ENCODE measurements at regions not wholly inside any gene's neighbourhood (a gene's known extent, or its start where the extent isn't known, plus 50 kb on each side); places are given as distances from the start of the nearest gene placed in this dataset.
"Not testable (repeated sequence)": the region's sequence is repeated elsewhere in the genome, so short reads cannot be mapped to it uniquely, and the experiment has no call there.

DNA sequence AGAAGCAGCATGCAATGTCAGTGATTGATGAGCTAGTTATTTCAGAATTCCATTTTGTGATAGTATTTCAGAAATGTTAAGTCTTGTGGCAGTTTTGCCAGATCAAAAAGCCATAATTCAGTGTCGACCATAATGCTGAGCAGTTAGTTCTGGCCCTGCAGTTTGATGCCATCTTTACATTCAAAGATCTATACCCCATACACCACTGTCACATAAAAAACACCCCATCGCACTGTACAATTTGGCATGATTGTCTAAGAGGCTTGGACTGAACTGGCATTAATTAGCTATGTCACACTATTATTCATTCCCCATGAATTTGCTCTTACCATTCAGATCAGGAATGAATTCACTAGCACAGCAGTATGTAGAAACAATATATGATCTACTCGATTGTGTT lies 127.7 kb upstream of the EPHA3 start:
- no peak for DNase-seq

DNA sequence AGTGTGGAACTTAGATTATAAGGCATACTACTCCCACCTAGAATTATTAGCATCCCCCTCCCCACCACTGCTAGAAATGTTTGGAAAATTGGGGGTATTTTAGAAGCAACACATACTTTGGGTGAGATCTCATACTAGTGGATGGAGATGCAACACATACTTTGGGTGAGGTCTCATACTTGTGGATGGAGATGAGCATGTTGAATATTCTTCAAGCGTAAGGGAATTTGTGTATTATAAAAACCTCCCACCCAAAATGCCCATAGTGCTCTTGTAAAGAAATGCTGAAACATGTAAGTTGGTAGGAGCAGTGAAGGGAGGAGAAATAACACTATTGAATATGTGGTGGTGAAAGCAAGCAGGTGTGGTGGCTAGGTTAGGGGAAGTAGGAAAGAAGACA lies 124.0 kb upstream of the EPHA3 start:
- no peak for DNase-seq

DNA sequence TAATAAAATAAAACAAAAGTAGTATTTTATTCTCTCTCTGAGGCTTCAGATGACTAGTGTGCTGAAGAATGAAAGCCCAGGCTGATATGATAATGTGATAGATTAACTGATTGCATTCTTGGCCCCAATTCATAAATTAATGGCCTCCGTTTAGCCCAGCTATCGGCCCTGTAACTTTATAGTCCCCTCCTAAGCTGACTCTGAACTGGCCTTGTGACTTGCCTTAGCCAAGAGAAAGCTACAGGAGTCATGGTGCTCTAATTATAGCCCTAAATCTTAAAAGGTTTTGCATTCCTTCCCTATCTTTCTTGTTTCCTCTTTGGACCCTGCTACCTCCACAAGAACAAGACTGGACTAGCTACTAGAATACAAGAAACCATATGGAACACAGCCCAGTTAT lies 123.2 kb upstream of the EPHA3 start:
- DNase-seq, result no peak

DNA sequence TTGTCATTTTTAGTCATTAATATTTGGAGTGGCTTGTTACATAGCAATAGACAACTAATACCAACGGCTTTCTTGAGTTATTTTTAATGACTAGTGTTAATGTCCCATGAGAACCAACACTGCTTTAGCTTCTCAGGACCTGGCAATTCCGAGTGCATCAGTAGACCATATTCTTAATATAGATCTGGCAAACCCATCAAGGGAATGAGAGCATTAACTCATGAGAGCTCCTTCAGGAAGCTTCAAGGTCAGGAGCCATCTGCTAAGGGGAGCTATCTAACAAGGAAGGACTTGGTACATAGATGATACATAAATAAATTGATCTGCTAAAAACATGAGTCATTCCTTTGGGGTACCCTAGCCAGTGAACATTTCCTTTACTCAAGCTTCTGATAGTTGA lies 122.6 kb upstream of the EPHA3 start:
- no peak for DNase-seq

DNA sequence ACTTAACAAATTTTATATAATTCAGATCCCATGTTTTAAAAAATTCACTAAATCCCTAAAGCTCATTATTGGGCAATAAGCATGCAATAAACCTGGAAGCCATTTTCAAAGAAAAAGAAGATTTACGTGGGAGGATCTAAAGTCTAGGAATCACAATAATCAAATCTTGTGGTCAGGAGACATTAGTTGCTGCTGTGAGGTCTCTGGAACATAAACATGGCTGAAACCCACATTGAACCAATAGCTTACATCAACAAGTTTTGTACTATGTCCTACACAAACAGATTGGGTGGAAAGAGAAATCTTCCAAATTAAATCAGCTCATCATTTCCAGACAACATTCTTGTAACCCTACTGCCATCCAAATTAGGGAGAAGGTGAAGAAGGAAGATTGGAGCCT lies 121.9 kb upstream of the EPHA3 start:
- DNase-seq, result no peak

DNA sequence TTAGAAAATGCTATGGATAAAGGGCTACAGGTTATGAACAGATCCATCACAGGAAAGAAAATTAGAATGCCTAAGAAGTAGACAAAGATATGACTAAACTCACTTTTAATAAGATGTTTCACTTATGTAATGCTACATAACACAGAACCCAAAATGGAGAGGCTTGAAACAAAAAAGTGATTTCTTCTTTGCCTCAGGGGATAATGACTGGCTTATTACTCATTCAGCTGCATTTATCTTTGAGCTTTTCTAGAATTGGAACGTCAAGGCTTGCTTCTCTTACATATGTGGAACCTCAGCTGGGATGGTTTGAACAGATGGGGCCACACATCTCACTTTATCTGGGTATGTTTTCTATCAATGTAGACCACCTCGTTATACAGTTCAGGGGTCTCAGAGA lies 120.6 kb upstream of the EPHA3 start:
- no peak for DNase-seq

DNA sequence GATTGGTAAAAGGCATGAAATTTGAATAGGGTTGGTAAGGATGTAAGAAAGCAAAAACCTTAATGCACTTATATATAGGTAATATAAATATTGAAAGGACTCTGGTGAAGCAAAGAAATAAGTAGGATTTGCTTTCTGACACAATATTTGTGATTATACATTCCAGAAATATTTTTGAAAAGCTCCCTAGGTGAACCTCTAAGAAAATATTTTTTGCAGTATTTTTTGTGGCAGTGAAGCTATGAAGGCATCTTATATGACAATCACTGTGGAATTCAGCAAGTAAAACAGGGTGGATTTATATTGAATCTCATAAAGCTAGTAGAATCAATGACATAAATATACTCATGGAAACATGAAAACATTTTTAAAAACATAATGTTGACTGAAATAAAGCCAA lies 119.6 kb upstream of the EPHA3 start:
- DNase-seq, result no peak

DNA sequence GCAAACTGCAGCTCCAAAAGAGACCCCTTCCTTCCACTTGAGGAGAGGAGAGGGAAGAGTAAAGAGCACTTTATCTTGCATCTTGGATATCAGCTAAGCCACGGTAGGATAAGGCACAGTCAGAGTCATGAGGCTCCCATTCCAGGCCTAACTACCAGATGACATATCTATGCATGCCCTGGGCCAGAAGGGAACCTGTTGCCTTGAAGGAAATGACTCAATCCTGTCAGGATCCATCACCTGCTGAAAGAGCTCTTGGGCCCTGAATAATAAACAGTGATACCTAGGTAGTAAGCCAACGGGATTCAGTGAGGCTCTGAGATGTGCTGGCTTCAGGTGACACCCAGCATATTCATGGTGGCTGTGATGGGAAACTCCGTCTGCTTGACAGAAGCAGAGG lies 118.5 kb upstream of the EPHA3 start:
- no peak for DNase-seq

DNA sequence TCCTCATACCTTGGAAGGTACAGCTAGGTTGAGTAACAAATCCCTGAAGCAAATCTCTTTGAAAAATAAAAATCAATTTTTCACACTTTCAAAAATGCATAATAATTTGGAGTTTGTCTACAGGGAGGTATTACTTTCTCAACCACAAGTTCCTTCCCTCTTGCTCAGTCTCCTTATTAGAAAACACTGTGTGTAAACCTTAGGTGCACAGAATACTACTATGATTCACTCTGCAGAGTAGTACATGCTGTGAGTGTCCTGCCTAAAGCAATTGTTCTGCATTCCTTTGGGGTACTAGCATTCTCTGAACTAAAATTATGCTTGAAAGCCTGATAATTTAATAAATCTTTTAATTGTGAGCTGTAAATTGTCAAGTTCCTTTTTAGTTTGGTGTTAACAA lies 115.9 kb upstream of the EPHA3 start:
- no peak for DNase-seq

DNA sequence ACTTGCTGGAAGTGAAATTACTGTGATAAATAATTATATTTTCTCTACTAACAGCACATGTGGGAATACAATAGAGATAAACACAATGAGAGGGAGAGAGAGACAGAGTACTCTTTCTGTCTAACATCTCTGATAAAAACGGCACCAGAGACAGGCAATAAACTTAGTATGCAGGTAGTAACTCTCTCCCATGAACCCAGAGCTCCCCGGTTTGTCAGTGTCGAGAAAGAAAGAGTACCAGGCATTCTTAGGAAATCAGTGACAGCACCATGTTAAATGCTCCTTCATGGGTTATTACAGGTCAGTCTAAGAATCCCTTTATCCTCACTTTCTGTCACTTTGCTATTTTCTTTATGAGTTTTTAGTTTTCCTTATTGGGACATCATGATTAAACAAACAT lies 110.7 kb upstream of the EPHA3 start:
- DNase-seq, result no peak

DNA sequence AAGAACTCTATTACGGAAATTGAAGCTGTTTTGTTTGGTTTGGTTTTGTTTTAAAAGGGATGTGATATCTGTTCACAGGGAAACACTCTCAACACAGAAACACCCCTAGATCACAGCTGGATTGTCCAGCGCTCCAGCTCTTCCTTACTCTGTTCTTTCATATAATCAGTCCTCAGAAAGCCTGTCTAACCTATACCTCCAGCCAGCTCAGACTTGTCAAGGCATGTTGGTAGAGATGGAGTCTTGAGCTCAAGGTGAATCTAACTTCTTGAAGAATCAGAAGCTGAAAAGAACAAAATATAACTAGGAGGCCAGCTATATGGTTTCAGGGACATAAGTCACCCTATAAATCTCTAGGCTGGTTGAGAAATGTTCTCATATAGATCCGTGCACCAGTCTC lies 110.2 kb upstream of the EPHA3 start:
- DNase-seq, result no peak

DNA sequence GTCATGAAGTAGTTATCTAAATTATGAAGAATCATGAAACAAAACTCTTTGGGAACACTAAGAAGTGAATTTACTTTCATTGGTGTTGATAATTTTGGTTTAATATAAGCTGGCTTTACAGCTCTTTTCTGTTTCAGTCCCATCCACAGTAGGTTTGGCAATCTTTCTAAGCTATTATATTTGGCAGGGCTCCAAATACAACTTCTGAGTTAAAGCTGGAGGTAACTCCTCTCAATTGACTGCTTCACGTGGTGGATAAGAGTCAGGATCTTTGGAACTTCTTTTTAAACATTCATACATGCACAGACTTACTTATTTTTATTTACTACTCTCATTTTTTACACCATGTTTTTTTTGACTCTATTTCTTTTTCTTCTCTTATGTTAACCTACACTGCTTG lies 106.5 kb upstream of the EPHA3 start:
- no peak for DNase-seq

DNA sequence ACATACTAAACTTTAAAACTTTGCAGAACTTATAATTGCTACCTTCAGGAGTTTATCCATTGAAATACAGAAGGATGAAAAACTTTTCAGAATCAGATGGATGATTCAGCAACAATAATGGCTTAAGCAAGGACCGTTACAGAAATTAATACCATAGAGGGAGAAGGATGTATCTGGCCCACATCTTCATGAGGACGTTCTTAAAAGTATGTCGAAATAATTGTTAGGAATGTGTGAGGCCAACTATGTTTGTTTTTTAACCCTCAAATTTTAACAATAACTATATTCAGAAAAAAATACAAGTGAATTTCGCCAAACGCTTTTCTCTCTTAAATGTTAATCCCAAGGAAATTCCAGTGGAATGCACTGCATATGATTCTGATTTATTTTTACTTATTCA lies 105.2 kb upstream of the EPHA3 start:
- DNase-seq, result no peak

DNA sequence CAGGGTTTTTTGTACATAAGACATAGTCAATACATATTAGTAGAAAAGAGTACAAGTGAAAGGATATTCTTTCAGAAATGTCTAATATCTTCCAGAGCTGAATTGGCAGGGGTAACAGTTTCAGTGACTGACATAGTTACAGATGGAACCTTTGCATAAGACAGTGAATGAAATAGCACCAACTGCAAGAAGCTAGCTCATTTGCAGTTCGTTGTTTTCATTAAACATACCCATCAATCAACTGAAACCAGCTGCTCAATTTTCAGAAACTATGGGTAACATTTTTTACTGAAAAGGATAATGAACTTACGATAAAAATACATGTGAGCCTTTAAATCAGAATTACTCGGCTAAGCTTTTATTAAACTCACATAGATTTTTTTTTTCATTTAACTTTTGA lies 93.9 kb upstream of the EPHA3 start:
- no peak for DNase-seq

DNA sequence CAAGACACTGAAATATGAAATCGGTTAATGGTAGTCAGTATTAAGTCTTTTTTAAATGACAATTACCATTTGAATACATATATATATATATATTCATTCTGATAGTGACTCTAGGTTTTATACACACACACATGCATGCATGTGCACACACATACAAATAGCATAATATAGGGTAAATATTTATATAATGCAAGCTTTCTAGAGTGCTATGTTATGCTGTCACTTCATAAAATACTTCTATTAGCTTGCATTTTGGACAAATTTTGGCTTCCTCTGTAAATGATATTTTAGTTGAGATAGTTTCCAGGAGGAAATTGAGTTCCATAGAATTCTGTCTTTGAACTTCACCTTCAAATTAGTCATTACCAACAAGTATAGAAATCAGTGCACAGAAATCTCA lies 89.9 kb upstream of the EPHA3 start:
- DNase-seq, result no peak

DNA sequence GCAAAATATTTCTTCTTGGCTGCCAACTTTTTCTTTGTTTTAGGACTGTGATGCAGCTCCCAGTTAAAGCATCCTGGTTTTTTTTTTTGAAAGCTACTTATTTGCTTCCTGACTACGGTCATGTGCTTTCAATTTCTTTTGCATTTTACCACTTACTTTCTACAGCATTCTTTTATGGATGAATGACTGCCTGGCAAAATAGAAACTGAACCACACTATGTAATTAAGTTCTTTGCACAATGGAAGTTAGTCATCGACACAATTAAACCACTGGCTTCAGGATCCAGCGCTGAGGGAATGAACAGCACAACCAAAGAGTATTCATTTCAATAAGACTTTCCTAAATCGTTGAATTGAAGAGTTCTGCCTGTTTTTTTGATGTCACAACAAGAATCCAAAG lies 82.2 kb upstream of the EPHA3 start:
- no peak for DNase-seq

DNA sequence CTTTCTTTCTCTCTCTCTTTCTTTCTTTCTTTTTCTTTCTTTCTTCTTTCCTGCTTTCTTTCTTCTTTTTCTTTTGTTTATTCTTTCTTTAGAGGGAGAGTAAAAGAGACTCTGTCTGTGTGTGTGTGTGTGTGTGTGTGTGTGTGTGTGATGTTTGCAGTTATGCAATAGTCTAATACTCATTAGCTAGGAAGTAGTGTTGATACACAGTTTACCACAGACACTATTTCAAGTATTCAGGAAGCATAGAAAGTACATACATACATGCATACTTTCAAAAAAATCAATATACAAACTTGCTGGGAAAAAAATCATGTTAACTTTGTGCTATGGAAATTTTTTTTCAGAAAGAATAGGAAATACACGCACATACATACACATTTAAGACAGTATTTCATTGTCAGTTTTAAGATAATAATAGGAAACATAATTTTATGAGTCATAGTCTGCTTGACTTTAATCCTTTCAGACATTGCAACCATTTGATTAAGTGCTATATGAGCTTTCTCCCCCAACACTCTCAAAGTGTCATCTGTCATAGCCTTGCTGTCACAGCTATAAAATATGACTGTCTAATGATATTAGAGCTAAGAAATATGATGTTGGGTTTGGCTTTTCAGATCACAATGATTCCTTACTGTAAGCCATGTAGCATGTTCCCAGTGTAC lies 74.9 kb upstream of the EPHA3 start:
- no peak for DNase-seq

DNA sequence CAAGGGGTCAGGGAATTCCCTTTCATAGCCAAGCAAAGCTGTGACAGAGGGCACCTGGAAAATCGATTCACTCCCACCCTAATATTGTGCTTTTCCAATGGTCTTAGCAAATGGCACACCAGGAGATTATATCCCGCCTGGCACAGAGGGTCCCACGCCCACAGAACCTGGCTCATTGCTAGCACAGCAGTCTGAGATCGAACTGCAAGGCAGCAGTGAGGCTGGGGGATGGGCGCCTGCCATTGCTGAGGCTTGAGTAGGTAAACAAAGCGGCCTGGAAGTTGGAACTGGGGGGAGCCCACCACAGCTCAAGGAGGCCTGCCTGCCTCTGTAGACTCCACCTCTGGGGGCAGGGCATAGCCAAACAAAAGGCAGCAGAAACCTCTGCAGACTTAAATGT lies 72.7 kb upstream of the EPHA3 start:
- not testable (repeated sequence) for DNase-seq

DNA sequence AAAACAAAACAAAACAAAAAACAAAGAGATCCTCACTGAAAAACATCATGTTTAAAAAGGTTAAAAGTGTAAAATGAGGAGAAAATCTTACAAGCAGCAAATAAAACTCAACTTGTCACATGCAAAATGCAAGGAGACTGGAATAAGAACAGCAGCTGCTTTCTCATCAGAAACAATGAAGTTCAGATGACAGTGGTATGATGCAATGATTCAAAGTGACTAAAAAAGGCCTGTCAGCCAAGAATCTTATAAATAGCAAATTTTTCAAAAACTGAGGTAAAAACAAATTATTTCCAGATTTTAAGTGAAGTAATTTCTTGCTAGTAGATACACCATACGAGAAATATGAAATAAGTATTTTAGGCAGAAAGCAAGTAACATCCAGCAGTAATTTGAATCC lies 68.6 kb upstream of the EPHA3 start:
- no peak for DNase-seq

DNA sequence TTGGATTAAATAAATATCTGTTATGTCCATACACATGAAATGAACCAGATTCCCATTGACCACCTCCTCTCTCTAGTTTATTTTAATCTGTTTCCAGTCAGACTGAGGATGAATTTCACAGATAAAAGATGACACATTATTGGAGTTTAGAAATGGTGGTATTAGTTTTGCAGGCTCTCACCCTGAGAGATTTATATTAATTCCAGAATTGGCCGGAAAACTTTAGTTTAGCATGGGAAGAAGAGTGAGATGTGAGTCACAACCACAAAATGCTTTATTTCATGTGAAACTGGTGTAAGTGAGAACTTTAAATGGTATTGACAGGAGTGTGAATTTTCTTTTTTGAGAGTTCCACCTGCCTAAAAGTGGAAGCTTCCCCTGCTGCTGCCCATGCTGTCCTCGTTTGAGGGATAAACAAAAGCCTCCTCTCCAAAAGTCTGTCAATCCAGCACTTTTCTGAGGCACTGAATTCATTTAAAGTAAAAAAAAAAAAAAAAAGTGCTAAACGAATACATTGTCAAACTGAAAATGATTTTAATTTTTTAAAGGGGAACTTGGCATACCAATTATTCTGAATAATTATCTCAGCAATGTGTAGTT lies 65.1 kb upstream of the EPHA3 start:
- DNase-seq, result no peak

DNA sequence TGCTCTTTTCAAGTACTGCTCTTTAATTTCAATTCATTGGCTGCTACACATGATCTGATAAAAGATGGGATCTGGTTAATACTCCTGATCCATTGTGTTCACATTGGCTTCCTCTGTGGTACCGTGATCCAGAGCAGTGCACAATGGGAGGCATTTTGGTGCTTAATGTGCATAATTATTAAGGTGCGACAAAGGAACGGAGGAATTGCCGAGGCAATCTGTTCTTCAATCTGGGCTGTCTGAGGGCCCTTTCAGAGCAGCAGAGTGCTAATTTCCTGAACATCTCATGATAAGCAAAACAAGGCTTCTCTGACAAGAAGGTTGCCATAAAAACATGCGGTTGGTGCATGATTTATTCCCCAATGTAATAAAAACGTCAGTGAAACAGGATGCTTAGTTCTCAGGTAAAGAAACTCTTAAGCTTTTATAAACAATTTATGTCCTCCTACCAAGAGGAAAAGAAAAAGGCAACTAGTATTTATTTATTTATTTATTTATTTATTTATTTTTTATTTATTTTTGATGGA lies 64.0 kb upstream of the EPHA3 start:
- no peak for DNase-seq

DNA sequence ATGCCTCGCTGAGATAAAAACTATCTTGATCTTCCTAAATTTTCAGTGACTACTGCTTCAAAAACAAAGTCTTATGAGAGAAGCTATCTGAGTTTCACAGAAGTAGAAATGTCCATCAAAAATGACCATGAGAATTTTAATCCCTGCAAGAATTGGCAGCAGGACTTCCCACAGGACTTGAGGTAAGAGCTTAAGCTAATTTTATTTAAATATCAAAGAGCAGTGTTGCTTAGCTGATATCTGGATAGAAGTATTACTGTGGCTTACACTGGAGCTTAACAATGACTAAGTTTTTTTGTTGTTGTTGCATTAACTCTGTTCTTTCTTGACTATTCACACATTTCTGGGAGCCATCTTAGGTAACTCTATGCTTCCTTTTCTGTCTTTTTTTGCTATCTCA lies 60.8 kb upstream of the EPHA3 start:
- no peak for DNase-seq

DNA sequence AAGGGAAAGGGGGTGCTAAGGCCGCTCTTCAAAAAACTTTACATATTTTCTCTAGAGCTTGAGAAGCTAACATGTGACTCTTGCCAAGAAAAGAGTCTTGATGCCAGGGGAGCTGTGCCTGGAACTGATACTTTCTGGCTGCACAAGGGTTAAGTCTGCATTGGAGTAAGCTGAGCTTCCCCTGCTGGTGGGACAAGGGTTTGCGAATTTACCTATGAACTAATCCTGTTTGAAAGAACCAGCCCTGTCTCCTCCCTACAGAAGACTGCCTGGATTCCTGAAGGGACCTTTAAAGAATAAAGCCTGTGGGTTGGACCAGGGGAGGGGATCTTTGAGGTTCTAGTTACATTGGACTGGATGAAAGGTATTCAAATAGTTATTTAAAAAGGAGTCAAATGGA lies 58.3 kb upstream of the EPHA3 start:
- no peak for DNase-seq

DNA sequence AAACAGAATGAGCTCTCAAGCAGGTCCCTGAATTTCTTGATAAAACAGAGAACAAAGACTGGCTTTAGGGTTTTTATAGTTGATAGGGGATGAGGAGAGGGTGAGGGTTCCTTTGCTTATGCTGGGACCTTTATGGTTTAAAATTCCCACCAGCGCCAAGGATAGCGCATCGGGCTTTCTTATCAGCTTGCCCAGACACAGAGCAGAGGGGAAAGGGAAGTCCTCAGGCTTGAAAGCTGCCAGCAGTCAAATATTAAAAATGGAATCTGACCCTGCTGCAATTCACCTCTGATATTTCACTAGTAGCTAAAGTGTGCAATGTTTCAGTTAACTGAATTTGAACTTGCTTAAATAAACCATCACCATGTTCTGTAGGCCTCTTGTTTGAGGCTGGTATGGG lies 55.0 kb upstream of the EPHA3 start:
- DNase-seq, result peak; percentile 27

DNA sequence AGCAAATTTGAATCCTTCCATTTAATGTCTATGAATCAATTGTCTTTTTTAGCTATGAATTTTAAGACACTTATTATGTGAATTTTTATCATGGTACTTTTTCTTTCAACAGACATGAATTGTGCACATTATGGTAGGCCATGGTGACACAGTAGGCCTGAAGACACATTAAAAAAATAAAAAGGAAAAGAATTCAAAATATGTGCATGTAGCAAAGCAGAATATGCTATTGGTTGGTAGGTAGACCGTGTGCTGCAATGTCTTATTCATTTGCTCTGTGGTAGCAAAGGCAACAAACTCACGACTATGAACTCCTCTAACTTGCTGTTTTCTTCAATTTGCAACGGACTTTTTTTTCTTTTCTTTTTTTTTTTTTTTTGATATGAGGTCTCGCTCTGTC lies 50.0 kb upstream of the EPHA3 start:
- DNase-seq, result no peak

Data from hematopoietic multipotent progenitor cell treated with erythropoietin and hydrocortisone succinate and interleukin-3 and kit ligand, for 8 days (in vitro differentiated cells).